Motor neuron (in vitro differentiated cells): ENCODE measurements at regions not wholly inside any gene's neighbourhood (a gene's known extent, or its start where the extent isn't known, plus 50 kb on each side); places are given as distances from the start of the nearest gene placed in this dataset.
"Not testable (repeated sequence)": the region's sequence is repeated elsewhere in the genome, so short reads cannot be mapped to it uniquely, and the experiment has no call there.

ENCODE experiments used
- ATAC-seq, 8 experiments: fragments of 200-7000 bp; cut with Tn5 transposase; replicated peaks in 6 of 8; 2 replicates each; pipeline ENCODE4 v1.8.0; 2021; ENCODE audit warnings: mild to moderate bottlenecking in 8 of 8, moderate library complexity in 8 of 8
- H3K27ac ChIP-seq, 2 donors: fragments of 250-450 bp; sonication (Bioruptor Pico); 2 replicates each; pipeline ENCODE4 v1.9.0; 2021; ENCODE audit warnings: antibody characterized with exemption in 2 of 2, mild to moderate bottlenecking in 2 of 2, moderate library complexity in 1 of 2
- H3K4me1 ChIP-seq, 2 donors: fragments of 250-450 bp; sonication (Bioruptor Pico); replicated peaks in 1 of 2; 2 replicates each; pipeline ENCODE4 v1.6.1; 2021; ENCODE audit warnings: antibody characterized with exemption in 2 of 2, mild to moderate bottlenecking in 2 of 2, moderate library complexity in 1 of 2
- H3K4me3 ChIP-seq, 5 donors: fragments of 250-450 bp; sonication (Bioruptor Pico); 2 replicates each; pipeline ENCODE4 v1.9.0; 2021; ENCODE audit warnings: antibody characterized with exemption in 5 of 5, mild to moderate bottlenecking in 5 of 5, moderate library complexity in 4 of 5
- WGBS, 10 experiments: fragments of 450-650 bp; shearing (Covaris generic); methylation state at CpG; one replicate each; pipeline ENCODE4 v1.0.0; 2022; 5-methylcytosine and 5-hydroxymethylcytosine counted together
- in situ Hi-C, 9 experiments: fragments of 400-800 bp; cut with MboI; loops; one replicate each; pipeline ENCODE4 v1.15.0; 2021; ENCODE audit warnings: low sequenced_read_pairs in 9 of 9, low pct_unique_long_range_greater_than_20kb in 2 of 9; ENCODE audit not compliant: unreplicated experiment in 9 of 9

DNA sequence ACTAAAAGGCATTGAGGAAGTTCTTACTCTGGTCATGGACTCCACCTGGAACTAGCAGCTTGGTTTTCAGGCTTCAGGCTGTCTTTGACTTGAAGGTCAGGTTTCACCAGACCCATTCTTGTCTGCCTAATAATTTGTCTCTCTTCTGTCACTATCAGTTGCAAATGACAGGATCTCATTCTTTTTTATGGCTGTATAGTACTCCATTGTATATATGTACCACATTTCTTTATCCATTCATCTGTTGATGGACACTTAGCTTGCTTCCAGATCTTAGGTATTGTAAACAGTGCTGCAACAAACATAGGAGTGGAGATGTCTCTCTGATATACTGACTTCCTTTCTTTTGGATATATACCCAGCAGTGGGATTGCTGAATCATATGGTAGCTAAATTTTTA is 73.1 kb upstream of the SYNCRIP start:
- no peak overlapping the region for H3K27ac ChIP-seq
- no peaks in the 10 kb centered on the region for H3K4me1 ChIP-seq
- no peak overlapping the region for H3K4me3 ChIP-seq
- no peak for ATAC-seq
- in situ Hi-C loops: no loop called here

DNA sequence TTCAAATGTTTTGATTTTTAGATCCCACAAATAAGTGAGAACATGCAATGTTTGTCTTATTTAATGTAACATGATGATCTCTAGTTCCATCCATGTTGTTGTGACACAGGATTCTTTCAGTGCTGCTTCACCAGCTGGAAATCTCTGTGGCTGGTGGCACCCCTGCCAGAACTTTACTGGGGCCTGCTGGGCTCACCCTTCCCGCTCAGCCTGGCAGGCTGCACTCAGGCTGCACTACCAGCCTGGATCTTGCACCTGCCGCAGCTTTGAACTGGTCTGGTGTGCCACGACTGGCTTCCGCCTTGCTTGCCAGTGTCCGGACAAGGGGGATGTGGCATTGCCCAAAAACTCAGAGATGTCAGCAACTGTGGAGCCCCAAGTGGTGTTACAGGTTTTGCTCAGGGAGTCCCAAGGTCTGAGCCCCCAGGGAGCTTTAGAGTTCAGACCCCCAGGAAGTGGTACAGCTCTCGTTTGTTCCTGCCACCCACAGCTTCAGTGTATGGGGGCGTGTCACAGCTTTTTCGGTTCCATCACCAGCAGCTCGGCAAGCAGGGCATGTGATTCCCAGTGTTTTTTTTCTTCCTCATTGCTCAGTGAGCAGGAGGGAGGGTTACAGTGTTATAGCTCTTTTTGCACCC is 72.3 kb upstream of the SYNCRIP start:
- Histone ChIP-seq H3K4me3 (no peak overlapping the region), H3K27ac (no peak overlapping the region), H3K4me1 (no peaks in the 10 kb centered on the region)
- 11 to 92% (median 70%) methylated on average over 2 to 7 of the region's 9 CpGs; no CpG with 5 or more reads in 5 of the 10 experiments for WGBS, 10 experiments
- ATAC-seq: no peak
- in situ Hi-C loops: no loop called here

DNA sequence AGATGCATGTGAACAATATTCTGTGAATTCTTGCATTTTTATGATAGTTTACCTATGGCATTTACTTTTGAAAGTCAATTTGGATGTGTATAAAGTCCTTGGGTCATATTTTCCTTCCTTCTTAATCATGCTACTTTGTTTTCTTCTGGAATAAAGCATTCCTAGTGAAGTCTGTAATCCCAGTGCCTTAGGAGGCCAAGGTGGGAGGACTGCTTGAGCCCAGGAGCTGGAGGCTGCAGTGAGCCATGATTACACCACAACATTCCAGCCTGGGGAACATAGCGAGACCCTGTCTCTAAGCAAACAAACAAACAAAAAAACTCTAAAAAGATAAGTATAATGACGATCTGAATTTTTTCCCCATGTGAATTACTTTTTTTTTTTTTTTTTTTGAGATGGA is 69.7 kb upstream of the SYNCRIP start:
- ATAC-seq: no peak
- H3K27ac ChIP-seq: no peak overlapping the region
- in situ Hi-C loops: no loop called here
- no peak overlapping the region for H3K4me3 ChIP-seq
- 0 to 100% (median 53%) methylated on average over 1 to 2 of the region's 2 CpGs; no CpG with 5 or more reads in 2 of the 10 experiments for WGBS, 10 experiments
- no peaks in the 10 kb centered on the region for H3K4me1 ChIP-seq

- H3K4me1 ChIP-seq, H3K4me3 ChIP-seq, in situ Hi-C loops, H3K27ac ChIP-seq: not testable (repeated sequence)
- 80 to 100% (median 92%) methylated on average over 1 of the region's 1 CpG; no CpG with 5 or more reads in 6 of the 10 experiments for WGBS, 10 experiments
- peak in 2 of 8 experiments; percentile 64 to 76 for ATAC-seq
Measured at GRCh38 chr6:85707515-85708145, 64.9 kb upstream of the SYNCRIP start.

GRCh38 chr6:85706272-85706671 is 63.6 kb upstream of the SYNCRIP start:
- in situ Hi-C loops: no loop called here
- 20 to 67% methylated on average over 1 of the region's 3 CpGs; no CpG with 5 or more reads in 8 of the 10 experiments for WGBS, 10 experiments
- Histone ChIP-seq H3K4me1 (no peaks in the 10 kb centered on the region), H3K4me3 (no peak overlapping the region), H3K27ac (no peak overlapping the region)
- ATAC-seq: no peak

DNA sequence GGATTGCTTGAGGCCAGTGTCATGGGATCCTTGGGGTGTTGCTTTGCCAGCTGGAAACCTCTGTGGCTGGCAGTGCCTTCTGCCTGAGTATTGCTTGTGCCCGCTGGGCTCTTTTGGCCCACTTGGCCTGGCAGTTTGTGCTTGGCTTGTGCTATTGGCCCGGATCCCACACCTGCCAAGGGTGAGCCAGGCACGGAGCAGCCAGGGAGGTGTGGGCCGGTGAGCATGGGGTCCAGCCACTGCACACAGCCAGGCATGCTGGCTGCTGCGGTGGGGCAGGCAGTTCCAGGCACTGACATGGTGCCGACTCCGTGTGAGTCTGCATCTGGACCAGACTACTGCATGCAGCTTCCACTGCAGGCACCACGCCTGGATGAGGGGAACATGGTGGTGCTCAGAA is 62.5 kb upstream of the SYNCRIP start:
- H3K4me3 ChIP-seq: no peak overlapping the region
- in situ Hi-C loops: no loop called here
- H3K4me1 ChIP-seq: no peaks in the 10 kb centered on the region
- WGBS, 10 experiments: 60 to 100% (median 95%) methylated on average over 1 to 7 of the region's 8 CpGs; no CpG with 5 or more reads in 5 of the 10 experiments
- no peak for ATAC-seq
- H3K27ac ChIP-seq: no peak overlapping the region

- ATAC-seq: no peak
- Histone ChIP-seq H3K4me1 (no peaks in the 10 kb centered on the region), H3K4me3 (no peak overlapping the region), H3K27ac (no peak overlapping the region)
- in situ Hi-C loops: no loop called here
Measured at GRCh38 chr6:85703406-85703805, 60.7 kb upstream of the SYNCRIP start.
